T1000 (cell line): ENCODE measurements at regions not wholly inside any gene's neighbourhood (a gene's known extent, or its start where the extent isn't known, plus 50 kb on each side); places are given as distances from the start of the nearest gene placed in this dataset.

Experiments
- DNase-seq: peaks from one replicate; lab custom pipeline; 2025; ENCODE audit warnings: mixed read lengths; lab: John Stamatoyannopoulos, UW

- no peak for DNase-seq
Measured at GRCh38 chr4:152160225-152160800, 375.6 kb downstream of the FBXW7 start.

DNA sequence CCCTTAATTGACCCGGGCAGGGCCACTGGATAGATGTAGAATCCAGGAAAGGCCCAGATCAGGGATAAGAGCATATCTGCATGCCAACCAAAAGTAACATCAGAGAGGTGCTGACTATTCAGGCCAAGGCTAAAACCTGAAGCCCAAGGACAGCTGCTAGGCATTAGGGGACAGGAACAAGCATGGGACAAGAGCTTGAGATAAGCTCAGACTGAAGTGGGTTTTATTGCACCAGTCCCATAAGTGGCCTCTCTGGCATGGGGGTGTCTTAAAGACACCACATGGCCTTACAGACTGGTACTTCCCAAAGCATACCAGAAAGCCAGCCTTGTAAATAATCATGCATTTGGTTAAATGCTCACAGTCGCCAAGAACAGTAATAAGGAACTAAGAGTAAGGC, 376.1 kb downstream of the FBXW7 start:
- DNase-seq: no peak

DNA sequence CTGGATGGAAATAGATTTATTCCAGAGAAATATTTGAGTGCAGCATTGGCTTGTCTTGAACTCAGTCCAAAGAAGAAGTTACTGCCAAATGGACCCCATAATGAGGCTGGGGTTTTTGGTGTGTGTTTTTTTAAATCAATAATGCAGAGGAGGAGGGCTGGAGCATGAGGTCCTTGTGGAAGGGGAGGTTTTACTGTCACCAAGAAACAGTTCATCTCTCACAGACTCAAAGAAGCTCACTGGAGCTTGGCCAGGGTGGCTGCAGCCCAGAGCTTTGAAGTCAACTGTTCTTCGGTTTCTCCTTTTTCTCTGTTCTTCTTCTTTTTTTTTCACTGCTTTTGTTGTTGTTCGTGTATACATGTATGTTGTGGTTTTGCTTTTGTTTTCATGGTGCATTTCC, 377.7 kb downstream of the FBXW7 start:
- DNase-seq: no peak

GRCh38 chr4:152157629-152158028, 378.3 kb downstream of the FBXW7 start:
- DNase-seq: no peak

- no peak for DNase-seq
Measured at GRCh38 chr4:152156442-152156841, 379.4 kb downstream of the FBXW7 start.

- DNase-seq: no peak
Measured at GRCh38 chr4:152155070-152155469, 380.8 kb downstream of the FBXW7 start.

DNA sequence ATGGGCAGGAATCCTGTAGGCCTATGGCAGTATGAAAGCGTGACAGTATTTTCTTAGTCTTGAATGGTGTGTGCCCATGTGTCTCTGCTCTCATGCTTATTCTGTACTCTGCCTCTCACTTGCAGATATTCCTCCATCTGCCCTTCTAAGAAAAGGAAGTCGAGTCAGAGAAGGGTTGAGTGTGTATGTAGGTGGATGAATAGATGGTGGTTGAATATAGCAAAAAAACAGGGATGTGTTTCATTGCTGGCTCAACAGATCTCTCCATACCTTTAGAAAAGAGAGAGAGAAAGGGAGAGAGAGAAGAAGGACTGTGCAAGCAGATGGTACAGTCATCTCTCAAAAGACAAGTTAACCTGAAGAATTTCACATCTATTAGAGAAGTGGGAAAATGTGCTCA, 381.5 kb downstream of the FBXW7 start:
- DNase-seq: no peak

GRCh38 chr4:152153476-152154270, 382.2 kb downstream of the FBXW7 start:
- DNase-seq: no peak

DNA sequence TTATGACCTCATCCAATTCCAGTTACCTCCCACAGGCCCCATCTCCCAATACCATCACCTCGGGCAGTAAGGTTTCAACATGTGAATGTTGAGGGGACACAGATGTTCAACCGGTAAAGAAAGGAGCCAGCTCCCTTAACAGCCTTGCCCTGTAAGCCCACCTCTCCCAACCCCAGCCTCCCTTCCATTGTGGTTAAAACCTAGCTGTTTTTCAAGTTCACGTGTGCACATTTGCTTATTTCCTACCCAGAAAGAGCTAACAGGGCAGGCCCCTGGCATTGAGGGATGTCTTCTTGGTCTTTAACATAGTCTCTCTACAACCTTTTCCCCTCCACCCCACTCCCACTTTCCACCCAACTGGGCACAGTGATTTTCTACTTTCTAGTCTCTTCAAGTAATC, 385.7 kb downstream of the FBXW7 start:
- no peak for DNase-seq

- DNase-seq: no peak
Measured at GRCh38 chr4:152149745-152150144, 386.1 kb downstream of the FBXW7 start.

GRCh38 chr4:152148057-152148456, 387.2 kb upstream of the GATB start:
- DNase-seq: no peak

- DNase-seq: no peak
Measured at GRCh38 chr4:152146244-152146643, 385.4 kb upstream of the GATB start.

DNA sequence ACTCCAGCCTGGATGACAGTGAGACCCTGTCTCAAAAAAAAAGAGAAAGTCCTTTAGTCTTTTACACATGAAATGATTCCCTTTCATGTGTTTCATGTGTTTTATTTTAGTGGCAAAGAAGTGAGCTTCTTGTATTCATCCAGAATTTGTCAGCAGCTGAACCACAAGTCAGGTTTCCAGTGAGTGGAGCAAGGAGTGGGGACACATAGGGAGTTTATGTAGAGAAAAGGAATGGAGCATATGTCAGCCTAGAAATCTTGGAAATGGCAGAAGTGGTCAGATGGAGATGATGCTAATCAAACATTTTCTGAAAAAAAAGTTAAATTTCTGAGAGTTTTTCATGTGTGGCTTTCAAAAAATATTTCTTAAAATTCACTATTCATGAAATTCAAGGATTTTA, 383.0 kb upstream of the GATB start:
- no peak for DNase-seq

- DNase-seq: no peak
Measured at GRCh38 chr4:152138451-152138850, 377.6 kb upstream of the GATB start.

GRCh38 chr4:152132776-152133175, 372.0 kb upstream of the GATB start:
- no peak for DNase-seq

DNA sequence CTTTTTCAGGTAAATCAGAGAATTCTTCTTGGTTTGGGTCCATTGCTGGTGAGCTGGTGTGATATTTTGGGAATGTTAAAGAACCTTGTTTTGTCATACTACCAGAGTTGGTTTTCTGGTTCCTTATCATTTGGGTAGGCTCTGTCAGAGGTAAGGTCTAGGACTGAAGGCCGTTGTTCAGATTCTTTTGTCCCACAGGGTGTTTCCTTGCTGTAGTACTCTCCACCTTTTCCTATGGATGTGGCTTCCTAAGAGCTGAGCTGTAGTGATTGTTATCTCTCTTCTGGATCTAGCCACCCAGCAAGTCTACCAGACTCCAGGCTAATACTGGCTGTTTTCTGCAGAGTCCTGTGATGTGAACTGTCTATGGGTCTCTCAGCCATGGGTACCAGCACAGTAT, 367.5 kb upstream of the GATB start:
- DNase-seq: no peak

GRCh38 chr4:152126238-152126637, 365.4 kb upstream of the GATB start:
- DNase-seq: no peak

GRCh38 chr4:152118819-152119553, 358.2 kb upstream of the GATB start:
- no peak for DNase-seq

DNA sequence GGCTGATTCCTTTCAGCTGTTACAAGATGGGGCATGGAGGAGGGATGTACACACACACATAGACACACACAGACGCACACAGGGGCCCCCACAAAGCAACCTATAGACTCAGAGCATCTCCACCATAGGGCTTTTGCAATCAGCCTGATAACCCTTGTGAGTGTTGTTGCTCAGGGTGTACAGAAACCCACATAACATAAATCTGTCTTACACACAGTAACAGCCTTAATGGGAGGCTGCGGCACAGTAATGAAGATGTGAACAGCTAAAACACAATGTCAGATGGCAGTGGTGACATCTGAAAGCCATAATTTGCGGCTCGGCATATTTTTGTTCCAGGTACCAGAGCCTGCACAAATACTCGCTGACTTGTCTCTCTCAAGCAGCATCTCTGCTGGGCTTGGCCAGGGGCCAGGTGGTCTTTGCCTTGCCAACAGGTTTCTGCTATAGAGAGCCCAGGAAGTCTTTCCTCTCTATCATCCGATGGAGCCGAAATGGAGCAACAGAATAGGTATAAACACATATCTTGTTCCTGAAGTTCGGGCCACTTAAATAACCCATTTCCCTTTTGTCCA, 357.2 kb upstream of the GATB start:
- DNase-seq: no peak

- DNase-seq: no peak
Measured at GRCh38 chr4:152117520-152117919, 356.7 kb upstream of the GATB start.

DNA sequence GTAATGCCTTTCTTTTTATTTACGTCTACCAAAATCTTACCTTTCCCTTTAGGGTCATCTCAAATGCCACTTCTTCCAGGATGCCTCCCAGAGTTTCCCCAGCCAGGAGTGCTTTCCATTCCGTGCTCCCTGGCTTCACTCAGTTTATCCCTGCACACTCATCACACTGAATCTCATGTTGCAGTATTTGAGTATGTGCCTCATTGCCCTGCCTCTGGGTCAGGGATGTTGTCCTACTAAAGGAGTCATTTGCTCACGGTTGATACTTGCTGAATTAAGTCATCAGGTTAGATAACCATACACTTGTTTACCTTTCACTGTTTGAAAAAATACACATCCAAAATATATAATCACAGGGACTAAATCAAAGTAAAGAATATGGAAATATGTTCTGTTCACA, 356.2 kb upstream of the GATB start:
- no peak for DNase-seq

GRCh38 chr4:152115794-152116193, 355.0 kb upstream of the GATB start:
- no peak for DNase-seq

GRCh38 chr4:152115118-152115517, 354.3 kb upstream of the GATB start:
- no peak for DNase-seq
